ENCODE measurements at regions not wholly inside any gene's neighbourhood (a gene's known extent, or its start where the extent isn't known, plus 50 kb on each side); places are given as distances from the start of the nearest gene placed in this dataset.
A peak's percentile ranks its signal among the peaks of the same experiment; 100 is the strongest.

DNA sequence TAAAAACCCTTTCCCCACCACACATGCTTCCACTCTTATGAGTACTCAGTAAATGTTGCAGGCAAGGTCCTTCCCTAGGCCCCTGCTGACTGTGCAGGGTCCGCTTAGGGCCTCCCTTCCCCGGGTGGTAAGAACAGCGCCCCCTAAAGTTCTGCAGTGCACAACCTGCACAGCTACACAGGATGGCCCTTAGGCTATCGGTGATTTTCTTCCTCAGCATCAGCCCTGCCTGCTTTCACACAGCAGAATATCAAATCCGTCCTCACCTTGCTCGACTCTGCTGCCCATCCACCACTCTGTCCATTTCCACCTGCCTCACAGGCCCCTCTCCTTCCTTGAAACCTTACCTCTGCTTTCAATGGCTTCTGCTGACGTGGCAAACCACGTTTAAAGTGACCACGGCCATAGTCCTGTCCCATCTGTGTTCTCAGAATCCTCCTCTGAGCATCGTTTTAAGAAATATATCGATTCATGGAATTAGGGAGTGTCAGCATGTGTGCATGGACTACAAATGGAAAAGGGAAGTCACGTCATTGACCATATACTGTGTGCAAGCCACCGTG is 51.4 kb upstream of the TMEM132E start:
- in situ Hi-C loops (cut with MboI; ENCODE audit: low pct_unique_long_range_greater_than_20kb, low sequenced_read_pairs) = no loop called here
- peak; percentile 9 for DNase-seq

DNA sequence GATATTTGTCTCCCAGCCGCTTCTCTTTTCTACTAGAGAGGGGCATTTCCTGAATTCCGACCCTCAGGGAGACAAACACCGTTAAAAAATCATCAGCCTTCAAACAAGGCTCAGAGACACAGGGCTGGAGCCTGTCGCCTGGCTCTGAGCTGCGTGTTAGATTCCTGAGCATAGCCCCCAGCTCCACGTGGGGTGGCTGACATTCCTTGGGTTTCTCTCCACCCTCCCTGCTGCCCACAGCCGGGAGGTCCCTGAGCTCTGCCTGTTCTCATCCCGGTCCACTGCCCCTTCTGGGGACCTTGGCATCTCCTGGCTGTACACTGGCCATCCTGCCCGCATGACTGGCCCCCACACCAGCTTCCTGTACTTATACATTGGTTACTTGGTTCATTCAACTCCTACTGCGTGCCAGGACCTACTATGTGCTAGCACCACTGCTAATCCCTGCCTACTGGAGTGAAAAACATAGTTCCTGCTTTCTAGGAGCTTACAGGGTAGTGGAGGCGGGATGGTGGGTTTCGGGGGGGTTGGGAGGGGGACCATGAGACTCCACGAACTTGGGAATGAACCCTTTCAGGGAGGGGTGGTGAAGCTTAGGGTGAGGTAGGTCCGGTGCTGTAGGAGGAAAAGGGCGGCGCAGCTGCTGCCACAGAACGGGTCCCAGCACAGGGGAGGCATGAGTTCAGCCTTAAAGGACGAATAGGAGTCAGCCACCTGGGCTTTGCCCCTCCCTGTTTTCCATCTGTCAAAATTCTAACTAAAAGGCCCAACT is 52.1 kb upstream of the TMEM132E start:
- DNase-seq = no peak
- in situ Hi-C loops (cut with MboI; ENCODE audit: low pct_unique_long_range_greater_than_20kb, low sequenced_read_pairs) = no loop called here

GRCh38 chr17:34525651-34526050 is 53.7 kb upstream of the TMEM132E start:
- no peak for DNase-seq
- in situ Hi-C loops (cut with MboI; ENCODE audit: low pct_unique_long_range_greater_than_20kb, low sequenced_read_pairs) = no loop called here

DNA sequence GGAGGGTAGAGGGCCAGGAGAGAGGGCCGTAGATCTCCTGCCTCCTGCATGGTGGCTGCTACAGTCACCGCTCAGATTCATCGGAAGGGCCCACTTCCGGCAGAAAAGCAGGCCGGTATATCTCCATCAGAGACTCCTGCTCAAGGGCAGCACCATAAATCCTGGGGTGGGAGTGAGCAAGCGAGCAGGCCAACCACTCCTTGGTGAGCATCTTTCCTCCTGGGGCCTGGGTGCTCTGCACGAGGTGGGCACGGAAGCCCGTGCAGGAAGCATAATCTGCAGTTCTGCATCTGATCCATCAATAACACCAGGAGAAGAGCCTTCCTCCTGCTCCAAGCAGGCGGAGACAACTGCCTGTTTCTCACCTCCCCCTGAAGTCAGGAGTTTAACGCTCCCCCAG is 57.4 kb upstream of the TMEM132E start:
- in situ Hi-C loops (cut with MboI; ENCODE audit: low pct_unique_long_range_greater_than_20kb, low sequenced_read_pairs) = no loop called here
- no peak for DNase-seq

GRCh38 chr17:34519282-34519681 is 60.1 kb upstream of the TMEM132E start:
- in situ Hi-C loops (cut with MboI; ENCODE audit: low pct_unique_long_range_greater_than_20kb, low sequenced_read_pairs) = no loop called here
- peak; percentile 11 for DNase-seq

DNA sequence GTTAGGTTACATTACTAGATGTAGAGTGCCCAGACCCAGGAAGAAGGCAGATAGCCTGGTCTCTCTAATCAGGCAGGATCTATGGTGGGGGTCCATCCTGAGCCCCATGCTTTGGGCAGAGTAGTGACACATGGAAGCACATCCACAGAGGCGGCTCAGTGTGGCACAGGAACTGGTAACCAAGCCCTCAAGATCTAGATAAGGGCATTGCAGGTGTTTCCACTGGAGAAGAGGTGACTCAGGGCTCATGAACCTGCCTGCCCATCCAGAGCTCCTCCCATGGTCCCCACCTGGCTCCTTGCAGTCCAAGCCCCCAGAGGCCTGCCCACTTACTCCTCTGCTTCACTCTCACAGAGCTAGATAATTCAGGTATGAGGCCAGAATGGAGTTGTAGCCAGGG is 62.0 kb upstream of the TMEM132E start:
- no peak for DNase-seq
- in situ Hi-C loops (cut with MboI; ENCODE audit: low pct_unique_long_range_greater_than_20kb, low sequenced_read_pairs) = no loop called here

GRCh38 chr17:34511931-34512330 is 67.5 kb upstream of the TMEM132E start:
- no peak for DNase-seq
- in situ Hi-C loops (cut with MboI; ENCODE audit: low pct_unique_long_range_greater_than_20kb, low sequenced_read_pairs) = no loop called here

DNA sequence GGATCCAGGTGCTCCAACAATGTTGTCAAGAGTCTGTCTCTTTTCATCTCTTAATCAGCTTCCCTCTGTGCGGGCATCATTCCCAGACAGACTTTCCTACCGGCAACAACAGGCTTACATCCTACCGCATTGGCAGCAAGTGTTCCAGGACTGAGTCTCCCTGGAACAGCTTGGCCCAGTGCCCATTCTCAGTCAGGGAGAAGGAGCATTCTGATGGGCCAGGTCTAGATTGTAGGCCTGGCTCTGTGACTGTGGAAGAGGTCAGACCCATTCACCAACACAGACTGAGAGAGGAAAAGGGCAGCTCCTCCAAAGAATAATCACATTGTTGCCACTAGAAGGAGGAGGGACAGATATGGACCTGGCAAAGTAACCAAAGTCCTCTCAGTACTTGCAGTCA is 68.1 kb upstream of the TMEM132E start:
- DNase-seq = no peak
- in situ Hi-C loops (cut with MboI; ENCODE audit: low pct_unique_long_range_greater_than_20kb, low sequenced_read_pairs) = no loop called here

- DNase-seq = no peak
- in situ Hi-C loops (cut with MboI; ENCODE audit: low pct_unique_long_range_greater_than_20kb, low sequenced_read_pairs) = no loop called here
These were observed 74.4 kb upstream of the TMEM132E start for GRCh38 chr17:34504814-34505484.

DNA sequence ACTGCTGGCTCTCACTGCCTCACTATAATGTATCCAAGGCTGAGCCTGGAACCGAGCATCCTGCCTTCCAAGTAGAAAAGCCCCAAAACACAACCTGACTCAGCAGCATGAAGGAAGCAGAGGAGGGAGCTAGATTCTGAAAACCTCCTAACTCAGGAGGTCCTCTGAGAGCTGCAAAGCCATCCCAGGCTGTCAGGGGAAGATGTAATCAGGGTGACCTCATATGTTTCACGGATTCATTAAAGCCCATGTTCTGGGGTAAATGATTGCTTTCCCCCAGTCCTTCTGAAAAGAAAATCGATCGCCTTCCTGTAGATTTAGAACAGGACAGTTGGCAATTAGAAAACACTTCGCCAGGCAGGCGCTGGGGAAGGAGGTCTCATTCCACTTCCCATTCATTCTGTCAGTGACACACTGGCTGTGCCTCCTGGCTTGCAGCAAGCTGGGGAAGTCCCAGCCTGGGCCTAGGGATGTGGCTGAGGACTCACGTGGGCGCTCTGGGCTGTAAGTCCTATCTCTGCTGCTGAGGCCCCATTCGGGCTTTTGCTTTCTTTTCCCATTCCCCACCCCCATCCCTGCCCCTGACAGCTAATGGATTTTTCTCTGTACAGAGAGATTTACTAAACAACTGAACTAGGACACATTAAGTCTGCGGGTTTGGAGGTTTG is 75.7 kb upstream of the TMEM132E start:
- DNase-seq = no peak
- in situ Hi-C loops (cut with MboI; ENCODE audit: low pct_unique_long_range_greater_than_20kb, low sequenced_read_pairs) = no loop called here

DNA sequence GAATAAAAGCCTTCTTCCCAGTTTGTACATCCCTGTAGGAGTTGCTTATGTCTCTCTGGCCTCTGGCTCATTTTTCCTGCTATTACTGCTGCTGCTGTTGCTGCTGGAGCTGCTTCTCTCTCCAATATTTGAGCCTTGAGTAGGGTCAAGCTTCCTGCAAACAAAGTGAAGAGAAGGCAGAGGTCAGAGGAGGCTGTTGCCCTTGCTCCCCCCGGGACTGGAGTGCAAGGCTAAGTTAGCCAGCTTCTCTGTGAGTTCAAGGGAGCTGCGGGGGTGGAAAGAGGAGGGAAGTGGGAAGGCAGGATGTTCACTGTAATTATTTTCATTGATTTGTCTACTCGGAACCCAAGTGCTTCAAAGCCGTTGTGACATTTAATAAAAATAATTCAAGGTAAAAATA is 77.0 kb upstream of the TMEM132E start:
- DNase-seq = no peak
- in situ Hi-C loops (cut with MboI; ENCODE audit: low pct_unique_long_range_greater_than_20kb, low sequenced_read_pairs) = no loop called here

DNA sequence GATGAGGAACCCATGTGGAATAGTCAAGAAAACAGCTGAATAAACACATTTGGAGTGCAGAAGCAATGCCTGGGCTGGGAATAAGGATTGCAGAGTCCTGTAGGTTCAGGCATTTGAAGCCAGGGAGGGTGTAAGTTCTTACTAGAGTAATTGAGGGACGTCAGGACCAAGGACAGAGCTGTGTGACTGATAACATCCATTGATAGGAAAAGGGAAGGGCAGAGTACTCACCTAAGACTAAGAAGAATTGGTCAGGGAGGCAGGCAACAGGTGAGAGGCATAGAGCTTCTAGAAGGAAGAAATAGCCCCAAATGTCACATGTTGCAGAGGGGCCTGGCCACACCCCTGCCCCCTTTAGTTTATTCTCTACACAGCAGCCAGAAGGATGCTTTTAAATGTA is 79.8 kb upstream of the TMEM132E start:
- DNase-seq = peak; percentile 23
- in situ Hi-C loops (cut with MboI; ENCODE audit: low pct_unique_long_range_greater_than_20kb, low sequenced_read_pairs) = no loop called here

DNA sequence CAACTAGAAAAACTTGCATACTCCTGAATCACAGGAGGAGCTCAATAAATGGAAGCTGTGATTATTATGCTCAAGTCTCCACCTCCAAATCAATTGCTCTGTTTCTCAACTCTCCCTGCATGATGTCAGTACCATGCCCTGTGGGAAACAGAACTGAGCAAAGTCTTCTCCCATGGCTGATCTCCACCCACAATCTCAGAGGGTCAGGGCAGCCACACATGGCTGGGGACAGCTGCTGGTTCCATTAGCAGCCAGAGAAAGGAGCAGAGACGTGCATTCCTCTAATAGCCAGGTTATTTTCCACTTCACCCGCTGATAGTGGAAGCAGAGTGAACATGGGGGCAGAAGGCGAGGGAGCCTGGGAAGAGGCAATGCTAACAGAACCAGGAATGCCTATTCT is 85.5 kb upstream of the TMEM132E start:
- in situ Hi-C loops (cut with MboI; ENCODE audit: low pct_unique_long_range_greater_than_20kb, low sequenced_read_pairs) = no loop called here

GRCh38 chr17:34487626-34488025 is 91.8 kb upstream of the TMEM132E start:
- in situ Hi-C loops (cut with MboI; ENCODE audit: low pct_unique_long_range_greater_than_20kb, low sequenced_read_pairs) = no loop called here
- DNase-seq = no peak

More for the DNA sequence above, 85.5 kb upstream of the TMEM132E start:
- no peak for DNase-seq

GRCh38 chr17:34486761-34487160 is 92.6 kb upstream of the TMEM132E start:
- no peak for DNase-seq
- in situ Hi-C loops (cut with MboI; ENCODE audit: low pct_unique_long_range_greater_than_20kb, low sequenced_read_pairs) = no loop called here

DNA sequence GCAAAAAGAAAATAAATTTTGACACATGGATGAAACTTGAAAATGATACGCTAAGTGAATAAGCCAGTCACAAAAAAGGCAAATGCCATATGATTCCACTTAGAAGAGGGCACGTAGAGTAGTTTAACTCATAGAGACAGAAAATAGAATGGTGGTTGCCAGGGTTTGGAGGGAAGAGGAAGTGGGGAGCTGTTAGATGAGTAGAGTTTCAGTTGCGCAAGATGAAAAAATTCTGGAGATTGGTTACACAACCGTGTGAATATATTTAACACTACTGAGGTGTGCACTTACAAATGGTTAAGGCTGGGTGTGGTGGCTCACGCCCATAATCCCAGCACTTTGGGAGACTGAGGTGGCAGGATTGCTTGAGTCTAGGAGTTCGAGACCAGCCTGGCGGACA is 93.4 kb upstream of the TMEM132E start:
- in situ Hi-C loops (cut with MboI; ENCODE audit: low pct_unique_long_range_greater_than_20kb, low sequenced_read_pairs) = no loop called here
- peak; percentile 44 for DNase-seq

DNA sequence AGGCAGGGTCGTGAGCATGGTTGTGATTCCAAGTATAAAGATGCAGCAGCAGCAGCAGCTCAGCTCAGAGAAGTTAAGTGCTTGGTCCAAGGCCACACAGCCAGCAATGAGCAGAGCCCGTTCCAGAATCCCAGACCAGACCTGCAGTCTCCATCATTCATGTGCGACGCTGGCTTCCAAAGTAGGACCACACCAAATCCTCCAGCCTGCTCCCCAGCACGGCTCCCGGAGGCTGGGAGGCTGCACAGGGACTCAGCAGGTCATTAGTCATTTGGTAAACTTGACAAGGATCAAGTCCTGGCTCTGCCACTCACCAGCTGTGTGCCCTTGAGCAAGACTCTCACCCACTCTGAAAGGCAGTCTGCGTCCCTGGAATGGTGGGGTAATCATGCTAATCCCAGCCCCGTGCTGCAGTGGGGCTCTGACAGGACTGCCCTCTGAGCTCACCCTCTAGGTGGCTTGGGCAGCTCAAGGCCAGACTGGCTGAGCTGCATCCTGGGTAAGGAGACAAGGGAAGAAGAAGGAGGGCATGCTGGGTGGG is 95.1 kb upstream of the TMEM132E start:
- in situ Hi-C loops (cut with MboI; ENCODE audit: low pct_unique_long_range_greater_than_20kb, low sequenced_read_pairs) = no loop called here
- no peak for DNase-seq

DNA sequence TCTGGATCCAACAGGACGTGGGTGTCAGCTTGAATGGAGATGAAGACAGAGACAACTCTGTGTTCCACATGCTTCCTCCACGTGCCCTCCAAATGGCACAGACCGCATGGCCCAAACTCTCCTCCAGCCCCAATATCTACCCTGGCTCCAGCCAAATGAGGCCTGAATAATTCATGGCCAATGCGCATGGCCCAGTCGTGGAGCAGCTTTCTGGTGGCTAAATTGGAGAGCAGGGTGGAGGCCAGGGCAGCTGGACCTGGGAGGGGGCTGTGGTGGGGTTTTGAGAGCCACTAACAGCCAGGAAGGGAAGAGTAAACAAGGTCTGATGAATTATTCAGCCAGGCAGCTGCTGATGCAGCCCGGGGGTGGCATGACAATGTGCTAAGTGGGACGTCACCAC is 96.7 kb upstream of the TMEM132E start:
- in situ Hi-C loops (cut with MboI; ENCODE audit: low pct_unique_long_range_greater_than_20kb, low sequenced_read_pairs) = no loop called here
- no peak for DNase-seq

DNA sequence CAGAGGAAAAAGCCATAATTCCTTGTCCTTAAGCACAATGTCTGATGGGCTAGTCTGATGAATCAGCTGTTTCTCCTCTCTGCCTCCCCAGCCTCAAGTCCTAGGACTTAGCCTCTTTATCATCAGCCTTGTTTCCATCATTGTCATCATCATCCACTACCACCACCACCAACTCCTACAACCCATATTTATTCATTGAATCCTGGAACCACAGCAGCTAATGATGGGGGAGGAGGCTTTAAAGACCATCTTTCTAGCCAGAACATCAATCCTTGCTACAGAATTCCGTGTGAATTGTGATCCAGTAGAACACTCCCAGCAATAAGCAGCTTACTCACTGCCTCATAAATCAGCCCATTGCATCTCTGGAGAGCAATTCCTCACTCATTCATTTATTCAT is 97.6 kb upstream of the TMEM132E start:
- no peak for DNase-seq
- in situ Hi-C loops (cut with MboI; ENCODE audit: low pct_unique_long_range_greater_than_20kb, low sequenced_read_pairs) = no loop called here

DNA sequence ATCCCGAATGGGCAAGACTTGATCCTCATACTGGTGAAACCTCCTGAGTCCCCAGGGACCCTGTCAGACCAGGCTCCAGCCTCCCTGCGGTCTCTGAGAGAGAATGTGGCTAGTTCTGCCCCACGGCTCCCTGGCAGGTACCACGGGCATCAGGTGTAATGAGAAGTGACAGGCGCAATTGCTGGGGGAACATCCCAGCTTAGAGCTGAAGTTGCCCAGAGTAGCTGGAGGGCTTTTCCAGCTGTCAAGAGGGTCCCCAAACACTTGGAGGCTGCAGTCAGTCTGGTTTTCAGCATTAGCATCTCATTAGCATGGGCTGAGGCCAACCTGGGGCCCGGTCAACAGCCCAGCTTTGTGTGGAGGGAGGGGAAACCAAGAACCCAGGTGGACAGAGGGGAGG is 100.0 kb upstream of the TMEM132E start:
- in situ Hi-C loops (cut with MboI; ENCODE audit: low pct_unique_long_range_greater_than_20kb, low sequenced_read_pairs) = no loop called here
- no peak for DNase-seq
